HepG2 (cell line): ENCODE measurements at regions not wholly inside any gene's neighbourhood (a gene's known extent, or its start where the extent isn't known, plus 50 kb on each side); places are given as distances from the start of the nearest gene placed in this dataset.

Experiments used
- ATAC-seq: fragments of 200-7000 bp; cut with Tn5 transposase; 3 replicates; pipeline ENCODE4 v1.9.1; 2020; ENCODE audit warnings: mild to moderate bottlenecking, moderate library complexity
- BruUV-seq: library from RNA; stranded (reverse); fragments of 400-500 nt; replicated peaks from 2 replicates; lab custom pipeline; 2021; lab: Mats Ljungman, UMichigan
- CTCF ChIA-PET: fragments of 300-600 bp; formaldehyde crosslinking; extraction: SDS; loops from one replicate; lab custom pipeline; 2021; ENCODE audit warnings: low total read pairs, inconsistent platforms, low intra/inter-chr PET ratio; lab: Yijun Ruan, JAX
- POLR2A ChIA-PET: fragments of 350-600 bp; sonication (Branson Sonifier 250); formaldehyde crosslinking; loops from one replicate; lab custom pipeline; 2020; ENCODE audit warnings: antibody characterized with exemption, inconsistent platforms; lab: Yijun Ruan, JAX
- DNase-seq: peaks from one replicate; pipeline ENCODE4 v3.0.0-alpha.2; 2015; ENCODE audit warnings: low spot score
- FAIRE-seq: peaks from 3 replicates; lab custom pipeline; 2011; peaks lifted over from hg19 to GRCh38; lab: Jason Lieb, UNC
- H2AFZ ChIP-seq: one replicate; pipeline ENCODE4 v1.6.1; 2011; ENCODE audit warnings: low read length, inconsistent platforms
- H3K27ac ChIP-seq: fragments of 300-600 bp; 3 replicates; pipeline ENCODE4 v1.8.0; 2011; ENCODE audit warnings: mixed run types, mild to moderate bottlenecking, mixed read lengths, low read length, inconsistent platforms; ENCODE audit not compliant: insufficient read depth; ENCODE audit errors: extremely low read length
- H3K27me3 ChIP-seq, 2 experiments: fragments of 200-600 bp in 1 of 2; 2 replicates in 1 of 2; 3 replicates in 1 of 2; pipeline versions ENCODE4 v1.6.0 to v1.8.0; 2011; ENCODE audit warnings: low read length in 2 of 2, mild to moderate bottlenecking in 2 of 2, moderate library complexity in 2 of 2, inconsistent platforms in 1 of 2; ENCODE audit not compliant: insufficient read depth in 2 of 2, control insufficient read depth in 1 of 2
- H3K36me3 ChIP-seq, 2 experiments: fragments of 200-600 bp in 1 of 2; replicated peaks in 1 of 2; 2 replicates in 1 of 2; 3 replicates in 1 of 2; pipeline versions ENCODE4 v1.5.1 to v1.8.0; 2011; ENCODE audit warnings: low read length in 2 of 2, inconsistent platforms in 1 of 2; ENCODE audit not compliant: insufficient read depth in 2 of 2, control insufficient read depth in 1 of 2
- H3K4me1 ChIP-seq: 2 replicates; pipeline ENCODE4 v1.5.1; 2012; ENCODE audit warnings: low read length, inconsistent platforms; ENCODE audit not compliant: insufficient read depth
- H3K4me2 ChIP-seq: 2 replicates; pipeline ENCODE4 v1.6.0; 2011; ENCODE audit warnings: low read depth, low read length, inconsistent platforms
- H3K4me3 ChIP-seq, 3 experiments: fragments of 200-600 bp in 1 of 3; sonication (generic), shearing (Covaris generic) in 1 of 3; replicated peaks in 1 of 3; 2 replicates each; pipeline ENCODE4 v1.5.1; 2011 to 2016; ENCODE audit warnings: low read length in 3 of 3, inconsistent platforms in 2 of 3, low read depth in 2 of 3, mild to moderate bottlenecking in 2 of 3, control low read depth in 1 of 3, mixed read lengths in 1 of 3; ENCODE audit not compliant: insufficient read depth in 1 of 3
- H3K79me2 ChIP-seq: one replicate; pipeline ENCODE4 v1.6.1; 2011; ENCODE audit warnings: low read length, inconsistent platforms; ENCODE audit not compliant: insufficient read depth
- H3K9ac ChIP-seq: 2 replicates; pipeline ENCODE4 v1.6.0; 2011; ENCODE audit warnings: mild to moderate bottlenecking, low read depth, low read length, inconsistent platforms; ENCODE audit not compliant: insufficient read depth
- H3K9me3 ChIP-seq: 2 replicates; pipeline ENCODE4 v1.5.1; 2012; ENCODE audit warnings: mild to moderate bottlenecking, low read length
- H4K20me1 ChIP-seq: 2 replicates; pipeline ENCODE4 v1.6.0; 2011; ENCODE audit warnings: inconsistent platforms, mild to moderate bottlenecking, low read length, moderate library complexity; ENCODE audit not compliant: insufficient read depth
- FOXA3 ChIP-seq: IDR thresholded peaks from 2 replicates; pipeline ENCODE4 v1.6.1; 2016; ENCODE audit warnings: missing genetic modification reagents, missing compliant biosample characterization
- HIVEP1 ChIP-seq: sonication (generic); formaldehyde crosslinking; IDR thresholded peaks from 2 replicates; pipeline ENCODE4 v1.4.0; 2020; ENCODE audit warnings: mild to moderate bottlenecking, missing genetic modification reagents
- HOXA7 ChIP-seq: sonication (generic); formaldehyde crosslinking; IDR thresholded peaks from 2 replicates; pipeline ENCODE4 v1.8.1; 2022; ENCODE audit warnings: mild to moderate bottlenecking, missing genetic modification reagents, moderate library complexity
- ZNF383 ChIP-seq: sonication (generic); formaldehyde crosslinking; IDR thresholded peaks from 2 replicates; pipeline ENCODE4 v1.4.0; 2020; ENCODE audit warnings: missing genetic modification reagents, mild to moderate bottlenecking, borderline replicate concordance
- ZNF558 ChIP-seq: sonication (generic); formaldehyde crosslinking; IDR thresholded peaks from 2 replicates; pipeline ENCODE4 v1.9.0; 2022; ENCODE audit warnings: mild to moderate bottlenecking, missing genetic modification reagents, borderline replicate concordance
- ZNF704 ChIP-seq: sonication (generic); formaldehyde crosslinking; IDR thresholded peaks from 2 replicates; pipeline ENCODE4 v1.8.1; 2023; ENCODE audit warnings: mild to moderate bottlenecking, inconsistent platforms, moderate library complexity, missing genetic modification reagents, borderline replicate concordance
- WGBS: methylation state at CpG from one replicate; pipeline ENCODE4 v1.1.6; 2017; ENCODE audit warnings: low lambda C conversion rate; 5-methylcytosine and 5-hydroxymethylcytosine counted together
- in situ Hi-C: cut with HindIII; loops from 2 replicates; pipeline ENCODE4 v1.10.0; 2017; ENCODE audit warnings: low pct_unique_long_range_greater_than_20kb; ENCODE audit not compliant: extremely low pct_ligation_motif_present
- intact Hi-C: fragments of 100-400 bp; cut with micrococcal nuclease; formaldehyde crosslinking; loops from one replicate; pipeline ENCODE4 v1.10.0; 2022; ENCODE audit not compliant: unreplicated experiment
- TF ChIP-seq, protein P1 (sequence below): sonication (generic); formaldehyde crosslinking; IDR thresholded peaks from 2 replicates; pipeline ENCODE4 v1.4.0; 2020; ENCODE audit warnings: mild to moderate bottlenecking, low read depth, missing genetic modification reagents
- TF ChIP-seq, protein P2 (sequence below): sonication (generic); formaldehyde crosslinking; IDR thresholded peaks from 2 replicates; pipeline ENCODE4 v1.5.0; 2020; ENCODE audit warnings: mild to moderate bottlenecking, missing genetic modification reagents, borderline replicate concordance

DNA sequence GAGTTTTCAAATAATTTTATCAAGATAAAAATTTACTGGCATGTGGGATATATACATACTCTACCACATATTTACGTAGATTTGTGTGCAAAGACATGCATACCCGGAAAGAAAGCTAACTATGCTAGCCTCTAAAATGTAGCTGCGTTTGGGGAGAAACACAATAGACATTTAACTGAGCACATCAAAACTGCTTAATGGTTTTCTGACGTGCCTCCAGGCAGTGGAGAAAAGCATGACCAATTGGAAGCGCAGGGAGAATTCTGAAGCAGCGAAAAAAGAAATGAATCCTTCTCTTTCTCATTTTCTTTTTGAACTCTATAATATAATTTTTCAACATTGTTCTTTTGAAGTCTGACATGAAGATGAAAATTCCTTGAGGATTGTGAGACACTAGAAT is 60.3 kb upstream of the LYZL1 start:
- POLR2A ChIA-PET, result no interaction called here
- no peaks in the 10 kb centered on the region for H3K36me3 ChIP-seq
- H3K9ac ChIP-seq, result no peak overlapping the region
- intact Hi-C loops (no loop called here), in situ Hi-C loops (no loop called here)
- ATAC-seq (no peak), FAIRE-seq (no peak), DNase-seq (no peak)
- H3K27ac ChIP-seq, result no peak overlapping the region
- 66% methylated on average over 6 of the region's 6 CpGs for WGBS
- no peak overlapping the region for H3K4me3 ChIP-seq
- no peak overlapping the region for H3K4me2 ChIP-seq
- no peaks in the 10 kb centered on the region for H3K79me2 ChIP-seq
- BruUV-seq, result no TSS peak
- no peak overlapping the region for H2AFZ ChIP-seq
- TF ChIP-seq ZNF383 (CRISPR knock-in tag), result no peak
- no peak for TF ChIP-seq HIVEP1 (CRISPR knock-in tag)
- H3K27me3 ChIP-seq, result peaks cover 0 to 11% of the 10 kb centered on the region in 2 experiments; a peak in 1 of 5 replicates
- no peaks in the 10 kb centered on the region for H3K9me3 ChIP-seq
- no peaks in the 10 kb centered on the region for H4K20me1 ChIP-seq
- peaks cover 11% of the 10 kb centered on the region for H3K4me1 ChIP-seq
- CTCF ChIA-PET, result no interaction called here

- 76% methylated on average over 13 of the region's 15 CpGs for WGBS
- DNase-seq, result no peak
- Histone ChIP-seq H2AFZ (no peak overlapping the region), H3K27ac (no peak overlapping the region), H4K20me1 (no peaks in the 10 kb centered on the region), H3K27me3 (peaks cover 0 to 11% of the 10 kb centered on the region in 2 experiments; a peak in 1 of 5 replicates), H3K4me3 (no peak overlapping the region), H3K9ac (no peak overlapping the region), H3K36me3 (no peaks in the 10 kb centered on the region), H3K4me2 (no peak overlapping the region), H3K9me3 (no peaks in the 10 kb centered on the region), H3K4me1 (peaks cover 3% of the 10 kb centered on the region), H3K79me2 (no peaks in the 10 kb centered on the region)
- CTCF ChIA-PET, result no interaction called here
- intact Hi-C loops, result no loop called here
- ATAC-seq, result no peak
- no peak for FAIRE-seq
- in situ Hi-C loops, result no loop called here
- POLR2A ChIA-PET, result no interaction called here
- BruUV-seq, result no TSS peak
- TF ChIP-seq, protein P1, sequence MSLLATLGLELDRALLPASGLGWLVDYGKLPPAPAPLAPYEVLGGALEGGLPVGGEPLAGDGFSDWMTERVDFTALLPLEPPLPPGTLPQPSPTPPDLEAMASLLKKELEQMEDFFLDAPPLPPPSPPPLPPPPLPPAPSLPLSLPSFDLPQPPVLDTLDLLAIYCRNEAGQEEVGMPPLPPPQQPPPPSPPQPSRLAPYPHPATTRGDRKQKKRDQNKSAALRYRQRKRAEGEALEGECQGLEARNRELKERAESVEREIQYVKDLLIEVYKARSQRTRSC (CRISPR knock-in tag), result no peak
- TF ChIP-seq FOXA3 (CRISPR knock-in tag) (no peak), ZNF558 (no peak), ZNF704 (no peak), HOXA7 (CRISPR knock-in tag) (no peak)
- TF ChIP-seq, protein P2, sequence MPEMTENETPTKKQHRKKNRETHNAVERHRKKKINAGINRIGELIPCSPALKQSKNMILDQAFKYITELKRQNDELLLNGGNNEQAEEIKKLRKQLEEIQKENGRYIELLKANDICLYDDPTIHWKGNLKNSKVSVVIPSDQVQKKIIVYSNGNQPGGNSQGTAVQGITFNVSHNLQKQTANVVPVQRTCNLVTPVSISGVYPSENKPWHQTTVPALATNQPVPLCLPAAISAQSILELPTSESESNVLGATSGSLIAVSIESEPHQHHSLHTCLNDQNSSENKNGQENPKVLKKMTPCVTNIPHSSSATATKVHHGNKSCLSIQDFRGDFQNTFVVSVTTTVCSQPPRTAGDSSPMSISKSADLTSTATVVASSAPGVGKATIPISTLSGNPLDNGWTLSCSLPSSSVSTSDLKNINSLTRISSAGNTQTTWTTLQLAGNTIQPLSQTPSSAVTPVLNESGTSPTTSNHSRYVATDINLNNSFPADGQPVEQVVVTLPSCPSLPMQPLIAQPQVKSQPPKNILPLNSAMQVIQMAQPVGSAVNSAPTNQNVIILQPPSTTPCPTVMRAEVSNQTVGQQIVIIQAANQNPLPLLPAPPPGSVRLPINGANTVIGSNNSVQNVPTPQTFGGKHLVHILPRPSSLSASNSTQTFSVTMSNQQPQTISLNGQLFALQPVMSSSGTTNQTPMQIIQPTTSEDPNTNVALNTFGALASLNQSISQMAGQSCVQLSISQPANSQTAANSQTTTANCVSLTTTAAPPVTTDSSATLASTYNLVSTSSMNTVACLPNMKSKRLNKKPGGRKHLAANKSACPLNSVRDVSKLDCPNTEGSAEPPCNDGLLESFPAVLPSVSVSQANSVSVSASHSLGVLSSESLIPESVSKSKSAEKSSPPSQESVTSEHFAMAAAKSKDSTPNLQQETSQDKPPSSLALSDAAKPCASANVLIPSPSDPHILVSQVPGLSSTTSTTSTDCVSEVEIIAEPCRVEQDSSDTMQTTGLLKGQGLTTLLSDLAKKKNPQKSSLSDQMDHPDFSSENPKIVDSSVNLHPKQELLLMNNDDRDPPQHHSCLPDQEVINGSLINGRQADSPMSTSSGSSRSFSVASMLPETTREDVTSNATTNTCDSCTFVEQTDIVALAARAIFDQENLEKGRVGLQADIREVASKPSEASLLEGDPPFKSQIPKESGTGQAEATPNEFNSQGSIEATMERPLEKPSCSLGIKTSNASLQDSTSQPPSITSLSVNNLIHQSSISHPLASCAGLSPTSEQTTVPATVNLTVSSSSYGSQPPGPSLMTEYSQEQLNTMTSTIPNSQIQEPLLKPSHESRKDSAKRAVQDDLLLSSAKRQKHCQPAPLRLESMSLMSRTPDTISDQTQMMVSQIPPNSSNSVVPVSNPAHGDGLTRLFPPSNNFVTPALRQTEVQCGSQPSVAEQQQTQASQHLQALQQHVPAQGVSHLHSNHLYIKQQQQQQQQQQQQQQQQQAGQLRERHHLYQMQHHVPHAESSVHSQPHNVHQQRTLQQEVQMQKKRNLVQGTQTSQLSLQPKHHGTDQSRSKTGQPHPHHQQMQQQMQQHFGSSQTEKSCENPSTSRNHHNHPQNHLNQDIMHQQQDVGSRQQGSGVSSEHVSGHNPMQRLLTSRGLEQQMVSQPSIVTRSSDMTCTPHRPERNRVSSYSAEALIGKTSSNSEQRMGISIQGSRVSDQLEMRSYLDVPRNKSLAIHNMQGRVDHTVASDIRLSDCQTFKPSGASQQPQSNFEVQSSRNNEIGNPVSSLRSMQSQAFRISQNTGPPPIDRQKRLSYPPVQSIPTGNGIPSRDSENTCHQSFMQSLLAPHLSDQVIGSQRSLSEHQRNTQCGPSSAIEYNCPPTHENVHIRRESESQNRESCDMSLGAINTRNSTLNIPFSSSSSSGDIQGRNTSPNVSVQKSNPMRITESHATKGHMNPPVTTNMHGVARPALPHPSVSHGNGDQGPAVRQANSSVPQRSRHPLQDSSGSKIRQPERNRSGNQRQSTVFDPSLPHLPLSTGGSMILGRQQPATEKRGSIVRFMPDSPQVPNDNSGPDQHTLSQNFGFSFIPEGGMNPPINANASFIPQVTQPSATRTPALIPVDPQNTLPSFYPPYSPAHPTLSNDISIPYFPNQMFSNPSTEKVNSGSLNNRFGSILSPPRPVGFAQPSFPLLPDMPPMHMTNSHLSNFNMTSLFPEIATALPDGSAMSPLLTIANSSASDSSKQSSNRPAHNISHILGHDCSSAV (CRISPR knock-in tag), result no peak
Observed at GRCh38 chr10:29229258-29229705, 59.6 kb upstream of the LYZL1 start.
